Naive thymus-derived CD8-positive, alpha-beta T cell (primary cell): ENCODE measurements at regions not wholly inside any gene's neighbourhood (a gene's known extent, or its start where the extent isn't known, plus 50 kb on each side); places are given as distances from the start of the nearest gene placed in this dataset.

Experiments used
- ATAC-seq, 2 donors: fragments of 150-1000 bp; cut with Tn5 transposase in 1 of 2; sonication (Bioruptor Pico), chemical (Tn5 transposase) in 1 of 2; 1 replicate in 1 of 2; 2 replicates in 1 of 2; pipeline ENCODE4 v1.10.0; 2021; ENCODE audit warnings: mild to moderate bottlenecking in 2 of 2, moderate library complexity in 2 of 2
- POLR2A ChIA-PET: fragments of 350-600 bp; sonication (Branson Sonifier 250); formaldehyde crosslinking; loops from one replicate; lab custom pipeline; 2021; ENCODE audit warnings: antibody characterized with exemption; lab: Charles Lee
- DNase-seq, 10 donors: peaks; one replicate each; pipeline versions ENCODE4 v3.0.0 to v3.0.0-alpha.2; 2020 to 2022
- H3K27ac Mint-ChIP-seq, 10 donors: one replicate each; pipeline ENCODE4 v1.8.0; 2020 to 2022; ENCODE audit warnings: mild to moderate bottlenecking in 10 of 10, mixed read lengths in 10 of 10, moderate library complexity in 4 of 10, inconsistent platforms in 1 of 10
- H3K27me3 Mint-ChIP-seq, 5 donors: one replicate each; pipeline ENCODE4 v1.8.0; 2021 to 2022; ENCODE audit warnings: mixed read lengths in 5 of 5
- H3K36me3 Mint-ChIP-seq, 3 donors: one replicate each; pipeline ENCODE4 v1.8.0; 2020 to 2022; ENCODE audit warnings: mixed read lengths in 3 of 3, mild to moderate bottlenecking in 2 of 3, inconsistent platforms in 1 of 3
- H3K4me1 Mint-ChIP-seq, 4 donors: one replicate each; pipeline ENCODE4 v1.8.0; 2021 to 2022; ENCODE audit warnings: mixed read lengths in 4 of 4
- H3K4me3 Mint-ChIP-seq, 10 donors: one replicate each; pipeline ENCODE4 v1.8.0; 2020 to 2022; ENCODE audit warnings: mild to moderate bottlenecking in 10 of 10, mixed read lengths in 10 of 10, moderate library complexity in 6 of 10, inconsistent platforms in 1 of 10
- H3K9me3 Mint-ChIP-seq, 9 donors: one replicate each; pipeline ENCODE4 v1.8.0; 2020 to 2022; ENCODE audit warnings: mixed read lengths in 9 of 9, mild to moderate bottlenecking in 3 of 9, inconsistent platforms in 1 of 9, moderate library complexity in 1 of 9

DNA sequence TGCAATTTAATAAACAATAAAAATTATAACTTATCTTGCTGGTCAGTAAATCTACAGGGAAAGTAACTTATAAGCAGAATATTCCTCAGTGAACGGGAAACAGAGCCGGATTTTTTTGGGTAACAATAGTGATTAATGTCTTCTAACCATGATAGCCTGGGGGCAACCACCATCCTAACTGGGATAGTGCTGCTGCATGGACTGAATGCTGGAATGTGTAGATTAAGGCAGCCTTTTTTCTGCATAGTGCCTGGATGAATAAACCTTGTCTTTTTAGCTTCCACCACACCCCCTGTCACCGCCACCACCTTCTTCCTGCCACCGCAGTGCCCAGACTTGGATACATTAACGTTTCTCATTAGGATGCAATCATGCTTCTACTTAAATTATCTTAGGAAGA, 83.6 kb upstream of the LNX1 start:
- POLR2A ChIA-PET, result no interaction called here

DNA sequence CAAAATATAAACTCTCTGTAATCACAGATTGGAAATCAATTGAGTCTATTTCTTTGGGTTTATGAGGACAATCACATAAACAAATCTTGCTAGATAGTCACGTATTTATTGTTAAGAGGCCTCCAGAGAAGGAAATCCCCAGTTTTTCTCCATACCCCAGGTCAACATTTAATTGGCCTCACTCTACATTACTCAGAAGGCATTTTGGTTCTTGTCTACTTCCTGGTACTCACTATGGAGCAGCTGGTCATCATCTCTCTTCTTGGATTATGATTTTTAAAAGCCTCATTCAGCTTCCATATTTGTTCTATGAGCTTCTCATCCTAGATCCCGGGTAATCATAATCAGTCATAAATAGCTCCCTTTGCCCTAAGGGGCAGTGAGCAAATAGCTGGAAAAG, 81.6 kb upstream of the LNX1 start:
- POLR2A ChIA-PET, result no interaction called here

More for the DNA sequence above, 83.6 kb upstream of the LNX1 start:
- peaks cover 0 to 15% (median 1%) of the 10 kb centered on the region in 9 donors for H3K9me3 Mint-ChIP-seq
- DNase-seq (no peak), ATAC-seq (no peak)
- H3K4me1 Mint-ChIP-seq, result no peaks in the 10 kb centered on the region
- no peak overlapping the region for H3K4me3 Mint-ChIP-seq
- no peak overlapping the region for H3K27ac Mint-ChIP-seq
- peaks cover 3 to 32% (median 6%) of the 10 kb centered on the region in 5 donors for H3K27me3 Mint-ChIP-seq
- H3K36me3 Mint-ChIP-seq, result peaks cover 0 to 4% (median 0%) of the 10 kb centered on the region in 3 donors

DNA sequence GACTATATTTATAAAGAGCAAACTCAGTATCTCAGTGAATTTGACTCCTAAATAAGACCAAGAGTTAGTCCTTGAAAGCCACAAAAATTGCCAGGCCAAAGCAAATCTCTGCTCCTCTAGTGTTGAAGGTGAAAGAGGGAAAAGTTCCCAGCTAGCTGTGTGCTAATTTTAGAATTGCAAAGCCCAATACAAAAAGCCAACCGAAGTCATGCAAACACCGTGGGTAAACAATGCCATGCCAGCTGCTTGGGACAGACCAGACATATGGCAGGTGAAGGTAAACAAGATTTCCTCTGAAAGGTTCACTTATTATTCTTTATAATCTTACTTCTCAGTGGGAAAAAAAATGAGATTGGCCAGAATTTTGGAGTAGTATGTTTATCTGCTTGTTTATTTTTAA, 80.5 kb upstream of the LNX1 start:
- H3K36me3 Mint-ChIP-seq, result peaks cover 0 to 4% (median 0%) of the 10 kb centered on the region in 3 donors
- DNase-seq (no peak), ATAC-seq (no peak)
- H3K27ac Mint-ChIP-seq, result no peak overlapping the region
- H3K4me1 Mint-ChIP-seq, result no peaks in the 10 kb centered on the region
- peaks cover 0 to 11% (median 4%) of the 10 kb centered on the region in 9 donors for H3K9me3 Mint-ChIP-seq
- POLR2A ChIA-PET, result no interaction called here
- H3K27me3 Mint-ChIP-seq, result peaks cover 3 to 35% (median 13%) of the 10 kb centered on the region in 5 donors
- H3K4me3 Mint-ChIP-seq, result no peak overlapping the region

More for the DNA sequence above, 81.6 kb upstream of the LNX1 start:
- Mint-ChIP-seq H3K27ac (no peak overlapping the region), H3K4me3 (no peak overlapping the region), H3K36me3 (peaks cover 0 to 4% (median 0%) of the 10 kb centered on the region in 3 donors), H3K4me1 (no peaks in the 10 kb centered on the region), H3K9me3 (peaks cover 0 to 21% (median 3%) of the 10 kb centered on the region in 9 donors), H3K27me3 (peaks cover 3 to 33% (median 13%) of the 10 kb centered on the region in 5 donors)
- DNase-seq (no peak), ATAC-seq (no peak)

- no peak for DNase-seq
- POLR2A ChIA-PET, result no interaction called here
- no peak overlapping the region for H3K4me3 Mint-ChIP-seq
- peaks cover 0 to 6% (median 0%) of the 10 kb centered on the region in 9 donors for H3K9me3 Mint-ChIP-seq
- ATAC-seq, result no peak
- H3K27ac Mint-ChIP-seq, result no peak overlapping the region
- H3K4me1 Mint-ChIP-seq, result no peaks in the 10 kb centered on the region
- H3K27me3 Mint-ChIP-seq, result peaks cover 0 to 10% (median 8%) of the 10 kb centered on the region in 5 donors
- H3K36me3 Mint-ChIP-seq, result no peaks in the 10 kb centered on the region
Measured at GRCh38 chr4:53659737-53660136, 68.5 kb upstream of the LNX1 start.

DNA sequence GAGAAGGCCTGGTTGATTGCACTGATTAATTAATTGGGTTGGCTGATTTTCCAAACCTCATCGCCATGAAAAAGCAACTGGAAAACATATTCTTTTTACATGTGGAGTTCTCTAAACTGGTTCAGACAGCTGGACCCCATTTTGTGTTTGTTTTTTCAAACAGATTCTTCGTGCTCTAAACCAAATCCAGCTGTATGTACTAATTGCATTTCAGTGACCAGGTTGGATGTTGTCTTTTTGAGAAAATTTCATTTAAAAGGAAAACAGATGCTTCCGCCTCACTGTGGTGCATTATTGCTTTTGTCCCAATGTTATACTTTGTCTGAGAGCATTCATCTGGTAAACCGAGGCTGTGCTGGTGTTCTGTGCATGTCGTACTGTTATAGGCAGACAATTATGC, 67.8 kb upstream of the LNX1 start:
- ATAC-seq, result no peak
- no peak overlapping the region for H3K4me3 Mint-ChIP-seq

DNA sequence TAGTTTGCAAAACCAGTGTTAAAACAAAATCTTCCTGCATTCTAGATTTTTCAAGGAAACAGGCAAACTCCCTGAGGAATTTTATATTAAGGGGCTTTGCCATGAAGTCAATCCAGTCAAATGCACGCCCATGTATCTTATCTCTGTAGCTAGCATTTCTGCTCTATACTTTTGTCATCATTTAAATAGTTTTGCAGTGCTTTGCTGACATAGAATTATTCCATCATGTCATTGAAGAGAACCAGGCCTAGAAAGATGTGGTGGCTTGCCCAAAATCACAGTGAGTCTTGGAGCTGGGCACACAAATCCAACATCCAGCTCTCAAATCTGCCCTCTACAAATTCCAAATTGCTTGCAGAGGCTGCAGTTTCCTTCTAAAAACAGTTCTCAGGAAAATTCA, 66.7 kb upstream of the LNX1 start:
- H3K4me1 Mint-ChIP-seq, result no peaks in the 10 kb centered on the region
- no peaks in the 10 kb centered on the region for H3K36me3 Mint-ChIP-seq
- no peak overlapping the region for H3K27ac Mint-ChIP-seq
- H3K4me3 Mint-ChIP-seq, result no peak overlapping the region
- ATAC-seq, result no peak
- peaks cover 0 to under 1% (median 0%) of the 10 kb centered on the region in 9 donors for H3K9me3 Mint-ChIP-seq
- POLR2A ChIA-PET, result no interaction called here
- no peak for DNase-seq
- peaks cover 0 to 10% (median 8%) of the 10 kb centered on the region in 5 donors for H3K27me3 Mint-ChIP-seq

More for the DNA sequence above, 67.8 kb upstream of the LNX1 start:
- Mint-ChIP-seq H3K36me3 (no peaks in the 10 kb centered on the region), H3K4me1 (no peaks in the 10 kb centered on the region), H3K27me3 (peaks cover 0 to 10% (median 8%) of the 10 kb centered on the region in 5 donors), H3K27ac (no peak overlapping the region), H3K9me3 (peaks cover 0 to 6% (median 0%) of the 10 kb centered on the region in 9 donors)
- no peak for DNase-seq
- POLR2A ChIA-PET, result no interaction called here

- H3K9me3 Mint-ChIP-seq, result no peaks in the 10 kb centered on the region
- DNase-seq (no peak), ATAC-seq (no peak)
- peaks cover 0 to 10% (median 8%) of the 10 kb centered on the region in 5 donors for H3K27me3 Mint-ChIP-seq
- POLR2A ChIA-PET, result no interaction called here
- no peak overlapping the region for H3K4me3 Mint-ChIP-seq
- no peaks in the 10 kb centered on the region for H3K4me1 Mint-ChIP-seq
- H3K27ac Mint-ChIP-seq, result no peak overlapping the region
- no peaks in the 10 kb centered on the region for H3K36me3 Mint-ChIP-seq
Measured at GRCh38 chr4:53656421-53656981, 65.2 kb upstream of the LNX1 start.

DNA sequence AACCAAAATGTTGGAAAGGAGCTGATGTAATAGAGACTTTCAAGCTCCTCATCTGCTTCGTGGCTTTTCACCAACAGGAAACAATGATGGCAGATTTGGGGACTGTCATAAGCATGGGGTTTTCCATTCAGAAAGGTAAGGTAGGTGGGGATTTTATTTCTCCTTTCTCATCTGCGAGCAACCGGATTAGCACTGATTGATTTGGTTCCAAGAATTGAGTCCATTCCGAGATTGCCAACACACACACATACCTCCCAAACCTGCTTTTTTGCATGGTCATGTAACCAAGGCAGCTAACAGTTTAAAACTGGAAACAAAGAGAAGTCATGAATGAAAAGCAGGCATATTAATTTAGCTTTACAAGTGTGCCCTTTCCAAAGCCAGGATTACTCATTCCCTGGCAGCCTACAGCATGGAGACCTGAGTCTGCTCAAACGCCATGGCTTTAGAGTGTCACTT, 63.0 kb upstream of the LNX1 start:
- Mint-ChIP-seq H3K4me3 (no peak overlapping the region), H3K36me3 (no peaks in the 10 kb centered on the region), H3K9me3 (no peaks in the 10 kb centered on the region), H3K27ac (no peak overlapping the region), H3K4me1 (no peaks in the 10 kb centered on the region), H3K27me3 (peaks cover 0 to 21% (median 12%) of the 10 kb centered on the region in 5 donors)
- DNase-seq (no peak), ATAC-seq (no peak)
- POLR2A ChIA-PET, result no interaction called here

- DNase-seq (no peak), ATAC-seq (no peak)
- Mint-ChIP-seq H3K9me3 (no peaks in the 10 kb centered on the region), H3K36me3 (no peaks in the 10 kb centered on the region), H3K27ac (no peak overlapping the region), H3K4me3 (no peak overlapping the region), H3K4me1 (no peaks in the 10 kb centered on the region), H3K27me3 (peaks cover 0 to 24% (median 12%) of the 10 kb centered on the region in 5 donors)
- POLR2A ChIA-PET, result no interaction called here
Measured at GRCh38 chr4:53653484-53654053, 62.3 kb upstream of the LNX1 start.

DNA sequence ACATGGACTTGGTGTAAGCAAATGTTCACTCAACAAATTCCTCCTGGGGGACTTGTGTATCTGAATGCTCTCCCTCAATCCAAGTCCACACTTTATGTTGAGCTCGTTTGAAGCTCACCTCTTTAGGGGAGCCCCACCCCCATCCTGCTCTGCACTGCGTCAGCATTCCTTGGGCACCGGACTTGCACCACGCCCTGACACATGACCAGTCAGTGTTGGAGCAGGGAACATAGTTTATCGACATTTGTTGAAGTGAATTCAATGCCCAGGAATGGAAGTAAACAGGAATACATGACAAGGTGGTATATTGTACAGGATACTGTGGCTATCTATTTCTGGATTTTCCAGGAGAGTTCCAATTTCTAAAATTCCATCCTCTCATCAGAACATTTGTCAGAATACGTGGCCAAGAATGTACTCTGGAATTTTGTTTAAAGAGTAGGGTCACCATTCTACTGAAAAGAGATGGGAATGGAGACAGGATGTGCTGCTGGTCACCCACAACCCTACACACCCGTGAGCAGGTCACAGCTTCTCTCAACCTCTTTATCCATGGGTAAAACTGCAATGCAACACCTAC, 60.0 kb upstream of the LNX1 start:
- POLR2A ChIA-PET, result no interaction called here
- Mint-ChIP-seq H3K4me1 (no peaks in the 10 kb centered on the region), H3K4me3 (no peak overlapping the region), H3K36me3 (no peaks in the 10 kb centered on the region), H3K27ac (no peak overlapping the region), H3K27me3 (peaks cover 2 to 26% (median 9%) of the 10 kb centered on the region in 5 donors), H3K9me3 (no peaks in the 10 kb centered on the region)
- DNase-seq, result no peak
- ATAC-seq, result no peak

- no peaks in the 10 kb centered on the region for H3K4me1 Mint-ChIP-seq
- H3K4me3 Mint-ChIP-seq, result no peak overlapping the region
- no peak for ATAC-seq
- no peaks in the 10 kb centered on the region for H3K36me3 Mint-ChIP-seq
- POLR2A ChIA-PET, result no interaction called here
- H3K27me3 Mint-ChIP-seq, result peaks cover 2 to 19% (median 7%) of the 10 kb centered on the region in 5 donors
- no peak overlapping the region for H3K27ac Mint-ChIP-seq
- H3K9me3 Mint-ChIP-seq, result no peaks in the 10 kb centered on the region
- DNase-seq, result no peak
Measured at GRCh38 chr4:53649357-53649756, 58.1 kb upstream of the LNX1 start.

DNA sequence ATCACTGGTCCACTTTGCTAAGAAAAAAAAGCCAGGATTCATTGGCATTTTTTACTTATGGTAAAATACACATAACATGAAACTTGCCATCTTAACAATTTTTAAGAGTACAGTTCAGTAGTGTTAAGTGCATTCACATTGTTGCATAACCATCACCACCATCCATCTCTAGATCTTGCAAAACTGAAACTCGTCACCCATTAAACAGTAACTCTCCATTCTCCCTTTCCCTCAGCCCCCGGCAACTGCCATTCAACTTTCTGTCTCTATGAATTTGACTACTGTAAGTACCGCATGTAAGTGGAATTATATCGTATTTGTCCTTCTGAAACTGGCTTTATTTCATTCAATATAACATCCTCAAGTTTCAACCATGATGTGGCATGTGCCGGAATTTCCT, 56.3 kb upstream of the LNX1 start:
- Mint-ChIP-seq H3K4me3 (no peak overlapping the region), H3K4me1 (no peaks in the 10 kb centered on the region), H3K27ac (no peak overlapping the region), H3K27me3 (peaks cover 2 to 22% (median 7%) of the 10 kb centered on the region in 5 donors), H3K36me3 (no peaks in the 10 kb centered on the region), H3K9me3 (no peaks in the 10 kb centered on the region)
- DNase-seq (no peak), ATAC-seq (no peak)
- POLR2A ChIA-PET, result no interaction called here

GRCh38 chr4:53646795-53647194, 55.5 kb upstream of the LNX1 start:
- H3K9me3 Mint-ChIP-seq, result no peaks in the 10 kb centered on the region
- no peak overlapping the region for H3K27ac Mint-ChIP-seq
- H3K4me1 Mint-ChIP-seq, result no peaks in the 10 kb centered on the region
- H3K27me3 Mint-ChIP-seq, result peaks cover 2 to 23% (median 7%) of the 10 kb centered on the region in 5 donors
- no peak for ATAC-seq
- H3K36me3 Mint-ChIP-seq, result no peaks in the 10 kb centered on the region
- POLR2A ChIA-PET, result no interaction called here
- no peak for DNase-seq
- no peak overlapping the region for H3K4me3 Mint-ChIP-seq
